ENCODE measurements at regions not wholly inside any gene's neighbourhood (a gene's known extent, or its start where the extent isn't known, plus 50 kb on each side); places are given as distances from the start of the nearest gene placed in this dataset.
"Not testable (repeated sequence)": the region's sequence is repeated elsewhere in the genome, so short reads cannot be mapped to it uniquely, and the experiment has no call there.

DNA sequence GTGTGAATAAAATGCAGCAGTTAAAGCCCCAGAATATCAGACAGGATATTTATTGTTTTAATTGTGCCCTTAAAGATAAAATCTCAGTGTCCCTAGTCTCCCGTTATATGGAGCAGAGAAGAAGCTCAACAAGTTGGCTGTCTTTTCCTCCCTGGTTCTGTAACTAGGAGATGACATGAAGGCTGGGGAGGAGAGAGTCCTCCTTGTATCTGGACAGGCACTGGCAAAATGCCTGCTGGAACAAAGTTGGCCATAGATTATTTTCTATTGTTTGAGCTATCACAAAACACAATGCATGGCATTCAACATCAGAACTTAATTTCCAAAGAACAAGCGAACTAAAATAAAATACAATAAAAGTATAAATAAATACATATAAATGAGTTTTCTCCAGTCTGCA, 694.9 kb upstream of the KCND2 start:
- TF ChIP-seq POLR2AphosphoS5 (IDR thresholded peaks at IDR 0.05; ENCODE audit: low read depth, low read length) = no peak
- no peak for TF ChIP-seq TAF1 (IDR thresholded peaks at IDR 0.05; ENCODE audit: borderline replicate concordance, low read depth, low read length)
- no peak for TF ChIP-seq POLR2A (IDR thresholded peaks at IDR 0.05; ENCODE audit: low read depth, low read length)
- DNase-seq (ENCODE audit: insufficient read length) = no peak
- FAIRE-seq = no peak

DNA sequence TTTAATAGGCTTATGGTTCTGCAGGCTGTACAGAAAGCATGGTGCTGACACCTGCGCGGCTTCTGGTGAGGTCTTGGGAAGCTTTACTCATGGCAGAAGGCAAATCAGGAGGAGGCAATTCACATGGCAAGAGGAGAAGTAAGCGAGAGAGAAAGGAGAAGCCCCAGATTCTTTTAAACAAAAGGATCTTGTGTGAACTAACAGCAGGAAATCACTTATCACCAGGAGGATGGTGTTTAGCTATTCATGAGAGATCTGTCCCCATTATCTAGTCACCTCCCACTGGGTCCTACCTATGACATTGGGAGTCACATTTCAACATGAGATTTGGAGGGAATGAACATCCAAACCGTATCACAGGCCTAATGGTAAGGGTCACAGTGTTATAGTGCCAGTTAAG, 678.0 kb upstream of the KCND2 start:
- TF ChIP-seq TAF1 (IDR thresholded peaks at IDR 0.05; ENCODE audit: borderline replicate concordance, low read depth, low read length) (no peak), POLR2AphosphoS5 (IDR thresholded peaks at IDR 0.05; ENCODE audit: low read depth, low read length) (no peak), POLR2A (IDR thresholded peaks at IDR 0.05; ENCODE audit: low read depth, low read length) (no peak)
- FAIRE-seq = no peak
- DNase-seq (ENCODE audit: insufficient read length) = no peak

DNA sequence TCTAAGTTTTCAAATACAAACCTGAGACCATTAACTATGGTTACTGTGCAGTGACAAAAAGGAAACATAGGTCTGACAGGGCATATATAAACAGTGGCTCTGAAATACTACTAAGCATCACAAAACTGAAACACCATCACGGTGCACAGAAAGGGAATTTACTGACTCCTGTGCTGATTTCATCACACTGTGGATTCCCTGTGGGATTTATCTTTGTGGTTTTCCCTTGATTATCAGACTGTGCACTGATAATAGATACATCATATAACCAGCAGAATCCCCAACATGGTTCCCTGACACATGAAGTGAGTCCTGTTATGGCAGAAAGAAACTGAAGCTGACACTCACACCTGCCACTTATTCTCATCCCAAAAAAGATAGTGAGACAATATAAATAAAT, 676.3 kb upstream of the KCND2 start:
- no peak for DNase-seq (ENCODE audit: insufficient read length)
- no peak for TF ChIP-seq TAF1 (IDR thresholded peaks at IDR 0.05; ENCODE audit: borderline replicate concordance, low read depth, low read length)
- no peak for TF ChIP-seq POLR2A (IDR thresholded peaks at IDR 0.05; ENCODE audit: low read depth, low read length)
- TF ChIP-seq POLR2AphosphoS5 (IDR thresholded peaks at IDR 0.05; ENCODE audit: low read depth, low read length) = no peak
- no peak for FAIRE-seq

DNA sequence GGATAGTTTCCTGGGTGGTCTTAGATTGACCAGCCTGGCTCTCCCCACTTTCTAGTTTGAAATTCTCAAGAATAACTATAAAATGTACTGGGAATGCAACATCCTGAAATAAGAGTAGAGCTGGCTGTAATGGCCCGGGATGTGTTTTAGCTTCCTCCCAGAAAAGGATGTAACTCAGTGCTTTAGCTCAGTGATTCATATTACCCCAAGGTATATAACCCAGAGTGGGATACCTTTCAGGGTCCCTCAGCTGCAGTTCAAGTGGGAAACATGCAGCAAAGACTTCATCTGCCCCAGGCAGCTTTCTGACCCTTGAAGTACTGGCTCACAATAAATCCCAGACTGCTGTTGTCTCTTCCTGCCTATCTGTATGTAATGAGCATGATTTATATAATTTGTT, 666.7 kb upstream of the KCND2 start:
- FAIRE-seq = no peak
- DNase-seq (ENCODE audit: insufficient read length) = no peak
- TF ChIP-seq TAF1 (IDR thresholded peaks at IDR 0.05; ENCODE audit: borderline replicate concordance, low read depth, low read length) (no peak), POLR2A (IDR thresholded peaks at IDR 0.05; ENCODE audit: low read depth, low read length) (no peak), POLR2AphosphoS5 (IDR thresholded peaks at IDR 0.05; ENCODE audit: low read depth, low read length) (no peak)

DNA sequence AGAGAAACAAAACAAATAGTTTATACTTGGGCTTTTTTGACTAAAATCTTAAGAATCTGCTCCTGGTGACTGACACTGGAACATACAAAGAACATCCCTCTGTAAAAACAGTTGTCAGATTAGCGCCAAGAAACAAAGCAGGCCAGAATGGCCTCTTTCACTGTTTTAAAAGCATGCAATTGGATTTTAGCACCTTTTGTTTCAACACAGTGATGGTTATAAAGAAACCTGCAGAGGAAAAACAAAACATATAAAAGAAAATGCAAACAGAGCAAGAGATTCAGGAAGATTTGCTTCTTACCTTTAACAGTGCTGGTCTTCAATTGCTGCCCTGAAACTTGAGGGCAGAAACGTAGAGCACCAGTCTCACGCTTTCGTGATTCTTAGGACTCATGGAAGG, 652.2 kb upstream of the KCND2 start:
- DNase-seq (ENCODE audit: insufficient read length) (no peak), FAIRE-seq (no peak)
- TF ChIP-seq TAF1 (IDR thresholded peaks at IDR 0.05; ENCODE audit: borderline replicate concordance, low read depth, low read length) (no peak), POLR2AphosphoS5 (IDR thresholded peaks at IDR 0.05; ENCODE audit: low read depth, low read length) (no peak), POLR2A (IDR thresholded peaks at IDR 0.05; ENCODE audit: low read depth, low read length) (no peak)

DNA sequence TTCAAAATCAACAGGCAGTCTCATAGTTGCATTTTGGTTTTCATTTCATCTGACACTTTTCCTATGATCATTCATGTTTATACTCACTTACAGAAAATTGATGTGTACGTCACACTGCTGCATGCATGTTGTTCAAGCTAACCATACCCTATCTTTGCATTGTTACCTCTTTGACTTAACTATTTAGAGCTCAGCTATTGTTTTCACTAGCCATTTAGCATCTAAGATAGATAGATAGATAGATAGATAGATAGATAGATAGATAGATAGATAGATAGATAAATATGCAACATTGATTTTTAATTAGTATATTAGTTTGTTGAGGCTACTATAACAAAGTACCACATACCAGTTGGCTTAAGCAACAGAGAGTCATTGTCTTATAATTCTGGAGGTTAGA, 649.5 kb upstream of the KCND2 start:
- DNase-seq (ENCODE audit: insufficient read length) (no peak), FAIRE-seq (no peak)
- TF ChIP-seq POLR2AphosphoS5 (IDR thresholded peaks at IDR 0.05; ENCODE audit: low read depth, low read length) (no peak), POLR2A (IDR thresholded peaks at IDR 0.05; ENCODE audit: low read depth, low read length) (no peak), TAF1 (IDR thresholded peaks at IDR 0.05; ENCODE audit: borderline replicate concordance, low read depth, low read length) (no peak)

DNA sequence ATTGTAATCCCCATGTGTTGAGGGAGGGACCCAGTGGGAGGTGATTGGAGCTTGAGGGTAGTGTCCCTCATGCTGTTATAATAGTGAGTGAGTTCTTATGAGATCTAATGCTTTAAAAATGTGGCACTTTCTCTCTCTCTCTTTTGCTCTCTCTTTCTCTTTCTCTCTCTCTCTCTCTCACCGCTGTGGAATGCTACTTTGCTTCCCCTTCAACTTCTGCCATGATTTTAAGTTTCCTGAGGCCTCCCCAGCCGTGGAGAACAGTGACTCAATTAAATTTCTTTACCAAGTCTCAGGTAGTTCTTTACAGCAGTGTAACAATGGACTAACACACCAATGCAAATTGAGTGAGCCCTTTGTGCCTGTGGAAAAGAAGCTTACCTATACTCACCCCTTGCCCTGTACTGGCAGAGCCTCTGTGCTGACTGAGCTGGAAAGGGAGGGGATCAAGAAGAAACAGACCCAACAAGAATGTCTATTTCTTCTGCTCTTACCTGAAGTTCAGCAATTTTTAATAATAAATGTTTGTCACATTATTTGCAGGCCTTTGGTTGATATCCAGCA, 642.5 kb upstream of the KCND2 start:
- no peak for DNase-seq (ENCODE audit: insufficient read length)
- FAIRE-seq = no peak
- TF ChIP-seq POLR2A (IDR thresholded peaks at IDR 0.05; ENCODE audit: low read depth, low read length) (no peak), POLR2AphosphoS5 (IDR thresholded peaks at IDR 0.05; ENCODE audit: low read depth, low read length) (no peak), TAF1 (IDR thresholded peaks at IDR 0.05; ENCODE audit: borderline replicate concordance, low read depth, low read length) (no peak)

DNA sequence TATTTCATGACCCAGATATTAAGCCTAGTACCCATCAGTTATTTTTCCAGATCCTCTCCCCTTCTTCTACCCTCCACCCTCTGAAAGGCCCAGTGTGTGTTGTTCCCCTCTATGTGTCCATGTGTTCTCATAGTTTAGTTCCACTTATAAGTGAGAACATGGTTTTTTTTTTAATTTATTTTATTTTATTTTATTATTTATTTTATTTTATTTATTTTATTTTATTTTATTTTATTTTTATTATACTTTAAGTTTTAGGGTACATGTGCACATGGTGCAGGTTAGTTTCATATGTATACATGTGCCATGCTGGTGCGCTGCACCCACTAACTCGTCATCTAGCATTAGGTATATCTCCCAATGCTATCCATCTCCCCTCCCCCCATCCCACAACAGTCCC, 639.2 kb upstream of the KCND2 start:
- DNase-seq (ENCODE audit: insufficient read length); FAIRE-seq: not testable (repeated sequence)

DNA sequence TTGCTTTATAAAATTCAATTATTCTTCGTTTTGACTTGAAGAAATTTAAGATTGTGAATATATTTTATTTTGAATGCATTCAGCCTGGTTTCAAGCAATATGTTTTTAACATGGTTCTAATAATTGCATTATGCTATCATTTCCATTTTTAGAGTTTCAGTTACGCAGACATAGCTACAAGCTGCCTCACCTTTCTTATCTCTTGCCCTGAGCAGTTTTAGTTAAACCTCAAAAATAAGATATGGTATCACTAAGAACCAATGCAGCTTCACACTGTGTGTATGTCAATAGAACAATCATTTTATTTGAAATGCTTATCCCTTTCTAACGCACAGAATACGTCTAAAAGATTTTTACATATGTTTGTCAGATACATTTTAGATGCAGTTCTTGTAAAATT, 632.6 kb upstream of the KCND2 start:
- no peak for TF ChIP-seq POLR2AphosphoS5 (IDR thresholded peaks at IDR 0.05; ENCODE audit: low read depth, low read length)
- TF ChIP-seq POLR2A (IDR thresholded peaks at IDR 0.05; ENCODE audit: low read depth, low read length) = no peak
- TF ChIP-seq TAF1 (IDR thresholded peaks at IDR 0.05; ENCODE audit: borderline replicate concordance, low read depth, low read length) = no peak
- DNase-seq (ENCODE audit: insufficient read length) (no peak), FAIRE-seq (no peak)

DNA sequence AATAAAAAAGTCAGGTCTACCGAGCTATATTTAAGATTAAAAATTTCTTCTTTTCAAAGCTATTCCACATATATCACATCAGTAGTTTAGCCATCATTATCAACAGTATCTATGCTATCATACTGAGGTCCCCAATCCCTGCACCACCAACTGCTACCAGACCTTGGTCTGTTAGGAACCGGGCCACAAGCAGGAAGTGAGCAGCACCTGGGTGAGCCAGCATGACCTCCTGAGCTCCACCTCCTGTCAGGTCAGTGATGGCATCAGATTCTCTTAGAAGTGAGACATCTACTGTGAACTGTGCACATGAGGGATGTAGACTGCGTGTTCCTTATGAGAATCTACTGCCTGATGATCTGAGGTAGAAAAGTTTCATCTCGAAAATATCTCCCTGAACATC, 632.1 kb upstream of the KCND2 start:
- no peak for FAIRE-seq
- no peak for TF ChIP-seq POLR2A (IDR thresholded peaks at IDR 0.05; ENCODE audit: low read depth, low read length)
- no peak for TF ChIP-seq POLR2AphosphoS5 (IDR thresholded peaks at IDR 0.05; ENCODE audit: low read depth, low read length)
- no peak for TF ChIP-seq TAF1 (IDR thresholded peaks at IDR 0.05; ENCODE audit: borderline replicate concordance, low read depth, low read length)

DNA sequence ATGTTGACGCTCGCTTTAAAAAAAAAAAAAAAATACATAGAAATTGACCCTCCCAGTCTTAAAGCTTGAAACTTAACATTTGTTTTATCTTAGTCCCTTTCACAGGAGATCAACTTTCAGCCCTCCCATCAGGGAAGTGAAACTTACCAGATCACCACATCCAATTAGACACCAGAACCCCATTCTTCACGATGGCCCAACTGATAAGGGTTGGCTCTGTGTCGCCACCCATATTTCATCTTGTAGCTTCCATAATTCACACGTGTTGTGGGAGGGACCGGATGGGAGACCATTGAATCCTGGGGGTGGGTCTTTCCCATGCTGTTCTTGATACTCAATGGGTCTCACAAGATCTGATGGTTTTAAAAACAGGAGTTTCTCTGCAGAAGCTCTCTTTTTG, 629.4 kb upstream of the KCND2 start:
- FAIRE-seq = no peak
- no peak for DNase-seq (ENCODE audit: insufficient read length)
- no peak for TF ChIP-seq TAF1 (IDR thresholded peaks at IDR 0.05; ENCODE audit: borderline replicate concordance, low read depth, low read length)
- TF ChIP-seq POLR2AphosphoS5 (IDR thresholded peaks at IDR 0.05; ENCODE audit: low read depth, low read length) = no peak
- TF ChIP-seq POLR2A (IDR thresholded peaks at IDR 0.05; ENCODE audit: low read depth, low read length) = no peak

More for the DNA sequence above, 632.1 kb upstream of the KCND2 start:
- no peak for DNase-seq (ENCODE audit: insufficient read length)

DNA sequence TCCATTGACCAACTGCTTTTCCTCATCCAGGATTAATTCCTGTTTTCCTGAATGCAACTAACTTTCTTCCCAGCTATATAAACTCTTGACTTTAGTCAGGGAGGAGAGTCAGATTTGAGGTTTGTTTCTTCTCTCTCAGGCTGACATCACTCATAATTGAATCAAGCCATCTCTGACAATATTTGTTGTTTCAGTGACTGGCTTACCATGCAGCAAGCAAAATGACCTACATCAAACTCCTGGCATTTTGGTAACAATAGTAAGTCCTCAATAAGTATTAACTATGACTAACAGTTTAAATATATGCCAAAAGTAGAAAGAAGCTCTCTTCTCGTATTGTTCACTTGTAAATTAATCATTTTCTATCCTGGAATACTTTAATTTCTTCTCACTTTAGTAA, 625.7 kb upstream of the KCND2 start:
- TF ChIP-seq POLR2A (IDR thresholded peaks at IDR 0.05; ENCODE audit: low read depth, low read length) = no peak
- no peak for TF ChIP-seq POLR2AphosphoS5 (IDR thresholded peaks at IDR 0.05; ENCODE audit: low read depth, low read length)
- no peak for TF ChIP-seq TAF1 (IDR thresholded peaks at IDR 0.05; ENCODE audit: borderline replicate concordance, low read depth, low read length)

DNA sequence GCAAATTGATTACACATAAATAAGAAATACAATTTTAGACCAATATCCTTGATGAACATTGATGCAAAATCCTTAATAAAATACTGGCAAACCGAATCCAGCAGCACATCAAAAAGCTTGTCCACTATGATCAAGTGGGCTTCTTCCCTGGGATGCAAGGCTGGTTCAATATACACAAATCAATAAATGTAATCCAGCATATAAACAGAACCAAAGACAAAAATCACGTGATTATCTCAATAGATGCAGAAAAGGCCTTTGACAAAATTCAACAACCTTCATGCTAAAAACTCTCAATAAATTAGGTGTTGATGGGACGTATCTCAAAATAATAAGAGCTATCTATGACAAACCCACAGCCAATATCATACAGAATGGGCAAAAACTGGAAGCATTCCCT, 624.2 kb upstream of the KCND2 start:
- not testable (repeated sequence) for FAIRE-seq; DNase-seq (ENCODE audit: insufficient read length)

More for the DNA sequence above, 625.7 kb upstream of the KCND2 start:
- FAIRE-seq = no peak
- DNase-seq (ENCODE audit: insufficient read length) = no peak

Data from GM12892 (cell line).